Activated naive CD4-positive, alpha-beta T cell treated with anti-CD3 and anti-CD28 coated beads, Interleukin-2, amount 50 U/mL, for 72 hours (primary cell): ENCODE measurements at regions not wholly inside any gene's neighbourhood (a gene's known extent, or its start where the extent isn't known, plus 50 kb on each side); places are given as distances from the start of the nearest gene placed in this dataset.

ENCODE experiments used
- ATAC-seq, 2 donors: fragments of 150-1000 bp; cut with Tn5 transposase; 2 replicates each; pipeline ENCODE4 v1.10.0; 2021; ENCODE audit warnings: mild to moderate bottlenecking in 2 of 2, moderate library complexity in 2 of 2
- DNase-seq, 2 donors: peaks; one replicate each; pipeline ENCODE4 v3.0.0; 2021 to 2022; ENCODE audit warnings: low spot score in 2 of 2
- H3K27ac Mint-ChIP-seq, 2 donors: one replicate each; pipeline ENCODE4 v1.8.0; 2022; ENCODE audit warnings: mild to moderate bottlenecking in 2 of 2, mixed read lengths in 2 of 2
- H3K36me3 Mint-ChIP-seq, 2 donors: one replicate each; pipeline ENCODE4 v1.8.0; 2022; ENCODE audit warnings: mixed read lengths in 2 of 2
- H3K9me3 Mint-ChIP-seq, 2 donors: one replicate each; pipeline ENCODE4 v1.8.0; 2022; ENCODE audit warnings: mixed read lengths in 2 of 2

GRCh38 chr19:5392486-5392885 is 51.9 kb upstream of the PTPRS start:
- H3K36me3 Mint-ChIP-seq = peaks cover 12 to 18% of the 10 kb centered on the region in 2 donors
- ATAC-seq (no peak), DNase-seq (no peak)
- no peak overlapping the region for H3K27ac Mint-ChIP-seq
- H3K9me3 Mint-ChIP-seq = peaks cover 15 to 18% of the 10 kb centered on the region in 2 donors

- ATAC-seq (no peak), DNase-seq (no peak)
- Mint-ChIP-seq H3K27ac (no peak overlapping the region), H3K9me3 (peaks cover 10 to 13% of the 10 kb centered on the region in 2 donors), H3K36me3 (peaks cover 9 to 12% of the 10 kb centered on the region in 2 donors)
Observed at GRCh38 chr19:5393088-5393487, 52.5 kb upstream of the PTPRS start.

DNA sequence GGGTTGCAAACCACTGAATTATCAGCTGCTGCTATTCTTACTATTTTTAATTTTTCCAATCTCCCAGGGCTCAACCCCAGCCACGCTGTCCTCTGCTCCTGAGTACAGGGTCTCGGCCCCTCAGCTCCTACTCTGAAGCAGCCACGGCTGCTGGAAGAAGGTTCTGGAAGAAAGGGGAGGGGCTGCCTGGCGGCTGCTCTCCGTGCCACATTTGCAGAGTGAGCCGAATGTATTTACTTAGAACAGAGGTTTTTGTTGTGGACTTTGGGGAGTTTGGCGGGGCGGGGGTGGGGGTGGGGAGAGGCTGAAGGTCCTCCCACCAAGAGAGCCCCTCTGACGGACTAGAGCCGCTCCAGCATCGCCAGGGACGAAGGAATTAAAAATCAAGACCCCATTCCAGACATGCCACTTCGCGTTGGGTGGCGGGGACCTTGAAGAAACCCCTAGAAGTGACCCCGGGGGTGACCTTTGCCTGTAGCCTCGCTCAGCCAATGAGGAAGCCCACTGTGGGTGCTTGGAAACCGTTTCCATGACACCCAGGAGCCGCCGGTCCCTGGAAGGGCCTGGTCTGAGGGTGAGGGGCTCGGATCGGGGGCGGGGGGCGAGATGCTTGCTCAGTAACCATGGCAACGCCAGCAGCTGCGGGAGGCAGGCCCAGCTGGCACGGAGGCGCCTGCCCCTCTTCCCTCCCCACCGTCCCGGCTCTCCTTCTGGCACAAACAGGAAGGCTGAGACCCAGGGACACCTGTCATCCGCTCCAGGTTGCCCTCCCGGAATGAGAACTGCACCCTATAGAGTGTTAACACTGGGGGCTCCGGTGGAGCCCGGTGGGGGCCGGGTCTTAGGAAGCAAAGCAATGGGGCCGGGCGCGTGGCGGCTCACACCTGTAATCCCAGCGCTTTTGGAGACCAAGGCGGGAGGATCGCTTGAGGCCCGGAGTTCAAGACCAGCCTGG is 54.2 kb upstream of the PTPRS start:
- ATAC-seq (no peak), DNase-seq (no peak)
- Mint-ChIP-seq H3K36me3 (peaks cover 0 to 11% of the 10 kb centered on the region in 2 donors), H3K27ac (no peak overlapping the region), H3K9me3 (peaks cover 5 to 6% of the 10 kb centered on the region in 2 donors)

DNA sequence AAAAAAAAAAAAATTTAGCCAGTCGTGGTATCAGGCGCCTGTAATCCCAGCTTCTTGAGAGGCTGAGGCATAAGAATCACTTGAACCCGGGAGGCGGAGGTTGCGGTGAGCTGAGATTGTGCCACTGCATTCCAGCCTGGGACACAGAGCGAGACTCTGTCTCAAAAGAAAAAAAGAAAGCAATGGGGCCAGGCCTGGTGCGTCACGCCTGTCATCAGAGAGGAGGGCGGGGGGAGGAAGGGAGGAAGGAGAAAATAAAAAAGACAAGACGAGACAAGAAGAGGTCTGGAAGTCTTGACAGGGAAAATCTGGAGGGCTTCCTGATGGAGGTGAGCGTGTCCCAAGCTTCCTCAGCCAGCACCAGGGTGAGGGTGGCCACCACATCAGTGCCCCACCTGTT is 54.9 kb upstream of the PTPRS start:
- DNase-seq (no peak), ATAC-seq (no peak)
- H3K27ac Mint-ChIP-seq = no peak overlapping the region
- H3K36me3 Mint-ChIP-seq = peaks cover 0 to 11% of the 10 kb centered on the region in 2 donors
- H3K9me3 Mint-ChIP-seq = peaks cover 5 to 6% of the 10 kb centered on the region in 2 donors

DNA sequence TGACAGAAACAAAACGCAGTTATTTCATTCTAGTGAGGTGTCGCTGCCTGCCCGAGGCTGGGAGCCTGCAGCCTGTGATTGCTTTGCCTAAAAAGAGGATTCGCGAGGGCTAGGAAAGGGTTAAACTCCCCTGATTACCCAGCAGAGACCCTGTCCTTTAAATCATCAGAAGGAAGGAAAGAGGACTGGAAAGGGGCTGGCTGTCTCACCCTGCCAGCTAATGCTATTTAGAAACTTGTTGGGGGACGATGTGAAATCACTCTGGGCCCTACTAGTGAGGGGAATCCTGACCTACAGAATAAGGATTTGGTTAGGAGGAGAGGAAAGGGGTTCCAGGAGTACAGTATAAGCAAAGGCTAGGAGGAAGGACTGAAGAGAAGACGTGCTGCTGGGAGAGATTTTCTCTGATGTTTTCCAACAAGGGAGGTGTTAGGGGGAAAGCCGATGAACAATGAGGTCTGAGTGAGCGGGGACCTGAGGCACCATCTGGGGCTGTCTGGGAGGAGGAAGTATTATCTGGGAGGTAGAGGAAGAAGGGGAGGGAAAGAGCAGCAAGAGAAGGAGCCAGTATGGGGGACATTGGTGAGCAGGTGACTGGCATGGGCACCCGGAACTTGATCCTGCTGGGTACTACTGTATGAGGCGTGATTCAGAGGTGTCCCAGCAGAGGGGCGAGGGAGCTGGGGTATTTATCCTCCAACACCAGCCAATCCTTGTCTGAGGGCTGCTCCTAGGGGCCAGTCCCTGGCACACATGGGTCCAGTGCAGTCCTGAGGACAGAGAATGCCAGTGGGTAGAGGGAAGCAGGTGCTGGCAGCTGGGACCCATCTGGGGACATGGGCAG is 55.7 kb upstream of the PTPRS start:
- H3K9me3 Mint-ChIP-seq = peaks cover 5 to 6% of the 10 kb centered on the region in 2 donors
- peaks cover 0 to 11% of the 10 kb centered on the region in 2 donors for H3K36me3 Mint-ChIP-seq
- no peak overlapping the region for H3K27ac Mint-ChIP-seq
- ATAC-seq (no peak), DNase-seq (no peak)

GRCh38 chr19:5396963-5397362 is 56.4 kb upstream of the PTPRS start:
- H3K9me3 Mint-ChIP-seq = peaks cover 5 to 6% of the 10 kb centered on the region in 2 donors
- H3K36me3 Mint-ChIP-seq = peaks cover 0 to 11% of the 10 kb centered on the region in 2 donors
- no peak for ATAC-seq
- no peak overlapping the region for H3K27ac Mint-ChIP-seq
- no peak for DNase-seq

DNA sequence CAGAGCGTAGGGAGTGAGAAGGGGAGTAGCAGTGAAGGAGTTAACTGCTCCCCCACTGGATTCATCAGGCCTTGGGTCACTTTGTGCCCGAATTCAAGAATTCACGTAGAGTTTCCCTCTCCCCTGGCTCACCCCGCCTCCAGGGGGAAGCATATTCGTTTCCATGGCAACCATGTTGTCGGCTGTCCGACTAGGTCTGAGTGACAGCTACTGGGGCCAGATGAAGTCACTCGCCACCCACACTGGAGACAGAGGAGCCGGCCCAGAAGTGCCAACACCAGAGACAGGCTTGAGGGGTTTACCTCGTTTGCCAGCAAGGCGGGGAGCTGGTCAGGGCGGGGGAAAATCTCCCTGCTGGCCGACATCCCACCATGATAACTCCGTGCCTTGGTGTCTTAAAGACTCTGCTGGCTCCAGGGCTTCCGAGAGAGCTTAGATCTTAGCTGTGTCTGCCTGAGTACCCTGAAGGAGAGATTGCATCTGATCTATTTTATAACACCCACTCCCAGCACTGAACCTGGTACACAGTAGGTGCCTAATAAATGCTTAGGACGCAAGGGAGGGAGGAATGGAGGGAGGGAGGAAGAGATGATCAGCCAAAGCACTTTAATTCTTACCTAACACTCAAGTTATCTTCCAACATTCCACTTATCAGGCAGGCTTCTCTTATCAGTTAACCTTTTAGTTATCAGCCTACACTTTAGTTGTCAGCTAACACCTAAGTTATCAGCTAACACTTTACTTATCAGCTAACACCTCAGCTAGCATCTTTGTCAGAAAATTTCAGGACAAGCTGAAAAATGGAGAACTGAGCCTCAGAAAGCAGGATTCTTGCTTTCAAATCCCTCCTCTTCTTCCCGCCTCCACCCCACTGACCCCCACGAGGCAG is 57.2 kb upstream of the ZNRF4 start:
- H3K36me3 Mint-ChIP-seq = peaks cover 0 to 11% of the 10 kb centered on the region in 2 donors
- H3K27ac Mint-ChIP-seq = no peak overlapping the region
- H3K9me3 Mint-ChIP-seq = peaks cover 5 to 6% of the 10 kb centered on the region in 2 donors
- ATAC-seq (no peak), DNase-seq (no peak)

DNA sequence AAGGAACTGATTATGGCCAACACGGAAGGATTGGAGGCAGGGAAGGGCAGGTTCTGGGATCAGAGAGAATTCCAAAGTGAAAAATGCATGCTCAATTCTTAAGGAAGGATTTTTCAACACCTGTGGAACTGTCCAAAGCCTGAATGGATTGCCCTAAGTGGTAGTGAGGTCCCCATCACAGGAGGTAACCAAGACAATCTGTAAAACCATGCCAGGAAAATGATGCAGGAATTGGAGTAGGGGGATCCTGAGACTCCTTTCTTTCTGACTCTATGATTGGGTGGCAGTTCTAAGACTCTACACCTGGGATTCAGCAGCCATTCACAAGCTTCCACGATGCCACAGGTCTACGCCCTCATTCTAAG is 56.5 kb upstream of the ZNRF4 start:
- peaks cover 0 to 11% of the 10 kb centered on the region in 2 donors for H3K36me3 Mint-ChIP-seq
- DNase-seq (no peak), ATAC-seq (no peak)
- H3K27ac Mint-ChIP-seq = no peak overlapping the region
- H3K9me3 Mint-ChIP-seq = peaks cover 5 to 6% of the 10 kb centered on the region in 2 donors

DNA sequence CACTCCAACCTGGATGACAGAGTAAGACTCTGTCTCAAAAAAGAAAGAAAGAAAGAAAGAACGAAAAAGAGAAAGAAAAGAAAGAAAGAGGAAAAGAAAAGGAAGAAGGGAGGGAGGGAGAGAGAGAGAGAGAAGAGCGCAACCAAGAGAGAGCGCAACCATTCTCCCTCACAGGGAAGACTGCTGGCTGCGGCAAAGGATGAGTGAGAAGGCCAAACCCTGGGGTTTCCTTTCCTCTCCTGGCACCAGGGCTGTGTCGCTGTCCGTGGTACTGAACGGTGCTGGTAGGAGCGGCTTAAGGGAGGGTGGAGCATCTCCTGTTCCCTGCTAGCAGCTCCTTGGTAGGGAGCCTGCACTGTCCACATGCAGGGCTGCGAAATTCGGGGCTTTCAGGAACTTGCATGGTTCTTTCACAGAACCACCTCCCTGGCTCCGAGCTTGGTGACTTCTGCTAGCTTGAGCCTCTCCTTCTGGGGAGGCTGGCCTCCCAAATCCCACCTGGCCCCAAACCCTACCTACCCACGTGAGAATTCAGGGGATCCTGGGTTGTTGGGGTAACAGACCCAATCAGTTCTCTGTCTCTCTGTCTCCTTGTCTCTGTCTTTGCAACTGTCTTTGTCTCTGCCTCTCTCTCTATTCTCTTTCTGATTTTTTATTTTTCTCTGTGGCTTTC is 51.1 kb upstream of the ZNRF4 start:
- Mint-ChIP-seq H3K27ac (no peak overlapping the region), H3K36me3 (peaks cover 9 to 10% of the 10 kb centered on the region in 2 donors), H3K9me3 (peaks cover 19 to 20% of the 10 kb centered on the region in 2 donors)
- ATAC-seq (peak; percentile 39 to 64), DNase-seq (peak in 1 of 2 donors; percentile 73)
